ENCODE measurements at regions not wholly inside any gene's neighbourhood (a gene's known extent, or its start where the extent isn't known, plus 50 kb on each side); places are given as distances from the start of the nearest gene placed in this dataset.

- TF ChIP-seq, protein P1, sequence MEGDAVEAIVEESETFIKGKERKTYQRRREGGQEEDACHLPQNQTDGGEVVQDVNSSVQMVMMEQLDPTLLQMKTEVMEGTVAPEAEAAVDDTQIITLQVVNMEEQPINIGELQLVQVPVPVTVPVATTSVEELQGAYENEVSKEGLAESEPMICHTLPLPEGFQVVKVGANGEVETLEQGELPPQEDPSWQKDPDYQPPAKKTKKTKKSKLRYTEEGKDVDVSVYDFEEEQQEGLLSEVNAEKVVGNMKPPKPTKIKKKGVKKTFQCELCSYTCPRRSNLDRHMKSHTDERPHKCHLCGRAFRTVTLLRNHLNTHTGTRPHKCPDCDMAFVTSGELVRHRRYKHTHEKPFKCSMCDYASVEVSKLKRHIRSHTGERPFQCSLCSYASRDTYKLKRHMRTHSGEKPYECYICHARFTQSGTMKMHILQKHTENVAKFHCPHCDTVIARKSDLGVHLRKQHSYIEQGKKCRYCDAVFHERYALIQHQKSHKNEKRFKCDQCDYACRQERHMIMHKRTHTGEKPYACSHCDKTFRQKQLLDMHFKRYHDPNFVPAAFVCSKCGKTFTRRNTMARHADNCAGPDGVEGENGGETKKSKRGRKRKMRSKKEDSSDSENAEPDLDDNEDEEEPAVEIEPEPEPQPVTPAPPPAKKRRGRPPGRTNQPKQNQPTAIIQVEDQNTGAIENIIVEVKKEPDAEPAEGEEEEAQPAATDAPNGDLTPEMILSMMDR (conservative IDR thresholded peaks at IDR 0.05; ENCODE audit: low read depth, low read length), result no peak
- TF ChIP-seq EZH2 (IDR thresholded peaks at IDR 0.05; ENCODE audit: borderline replicate concordance, low read depth, low read length, poor library complexity, severe bottlenecking), result no peak
Observed at GRCh38 chr6:98634569-98634968, 199.8 kb upstream of the POU3F2 start.
